Adrenal gland (tissue), 5 donors: ENCODE measurements at regions not wholly inside any gene's neighbourhood (a gene's known extent, or its start where the extent isn't known, plus 50 kb on each side); places are given as distances from the start of the nearest gene placed in this dataset.
"Not testable (repeated sequence)": the region's sequence is repeated elsewhere in the genome, so short reads cannot be mapped to it uniquely, and the experiment has no call there.

Experiments
- CTCF ChIP-seq, 6 experiments: fragments of 450-650 bp in 4 of 6; fragments of 200-600 bp in 2 of 6; sonication (generic) in 1 of 6; IDR thresholded peaks; 1 replicate in 5 of 6; 2 replicates in 1 of 6; pipeline versions ENCODE4 v1.5.1 to v1.8.0; 2016 to 2021; ENCODE audit warnings: antibody characterized with exemption in 6 of 6, mild to moderate bottlenecking in 2 of 6, moderate library complexity in 1 of 6
- POLR2A ChIP-seq, 2 donors: fragments of 450-650 bp; IDR thresholded peaks; one replicate each; pipeline ENCODE4 v1.6.1; 2017; ENCODE audit warnings: antibody characterized with exemption in 2 of 2, mild to moderate bottlenecking in 2 of 2, moderate library complexity in 1 of 2
- donor health status: DM: no; HTN: no; CAD: no.

- not testable (repeated sequence) for TF ChIP-seq POLR2A, CTCF (IDR thresholded peaks at IDR 0.05)
Measured at GRCh38 chr1:182631-183030, 268.8 kb downstream of the OR4F29 start.
